Erythroblast (primary cell): ENCODE measurements at regions not wholly inside any gene's neighbourhood (a gene's known extent, or its start where the extent isn't known, plus 50 kb on each side); places are given as distances from the start of the nearest gene placed in this dataset.
"Not testable (repeated sequence)": the region's sequence is repeated elsewhere in the genome, so short reads cannot be mapped to it uniquely, and the experiment has no call there.

Experiments used
- DNase-seq, 2 experiments: peaks; one replicate each; lab custom pipeline; 2025; lab: John Stamatoyannopoulos, UW
- GATA1 ChIP-seq: IDR thresholded peaks from 2 replicates; pipeline ENCODE4 v1.6.1; 2011; ENCODE audit warnings: low read depth, mild to moderate bottlenecking, control low read depth, low read length, moderate library complexity
- POLR2A ChIP-seq: IDR thresholded peaks from 2 replicates; pipeline ENCODE4 v1.6.1; 2011; ENCODE audit warnings: mild to moderate bottlenecking, low read length

GRCh38 chr1:221045842-221046831, 166.9 kb downstream of the HLX start:
- peak in 1 of 2 experiments; percentile 12 for DNase-seq
- TF ChIP-seq POLR2A, result no peak
- TF ChIP-seq GATA1, result no peak

- DNase-seq, result not testable (repeated sequence)
Observed at GRCh38 chr1:221051391-221051790, 172.1 kb downstream of the HLX start.

GRCh38 chr1:221053889-221054288, 174.6 kb downstream of the HLX start:
- no peak for DNase-seq
- TF ChIP-seq POLR2A (no peak), GATA1 (no peak)

- DNase-seq, result no peak
- no peak for TF ChIP-seq POLR2A
Observed at GRCh38 chr1:221059506-221059905, 180.3 kb downstream of the HLX start.

DNA sequence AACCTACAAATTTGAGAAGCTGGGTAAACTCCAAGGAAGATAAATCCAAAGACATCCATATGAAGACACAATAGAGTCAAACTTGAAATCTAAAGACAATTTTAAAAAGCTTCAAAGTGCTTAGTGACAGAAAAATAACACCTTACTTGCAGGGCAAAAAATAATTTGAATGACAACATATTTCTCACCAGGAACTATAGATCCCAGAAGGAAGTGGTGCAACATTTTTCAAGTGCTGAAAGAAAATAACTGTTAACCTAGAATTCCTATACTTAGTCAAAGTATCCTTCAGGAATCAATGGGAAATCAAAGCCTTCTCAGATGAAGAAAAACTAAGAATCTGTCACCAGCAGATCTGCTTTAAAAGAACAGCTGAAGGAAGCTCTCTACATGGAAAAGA, 184.4 kb downstream of the HLX start:
- no peak for TF ChIP-seq GATA1
- no peak for TF ChIP-seq POLR2A

DNA sequence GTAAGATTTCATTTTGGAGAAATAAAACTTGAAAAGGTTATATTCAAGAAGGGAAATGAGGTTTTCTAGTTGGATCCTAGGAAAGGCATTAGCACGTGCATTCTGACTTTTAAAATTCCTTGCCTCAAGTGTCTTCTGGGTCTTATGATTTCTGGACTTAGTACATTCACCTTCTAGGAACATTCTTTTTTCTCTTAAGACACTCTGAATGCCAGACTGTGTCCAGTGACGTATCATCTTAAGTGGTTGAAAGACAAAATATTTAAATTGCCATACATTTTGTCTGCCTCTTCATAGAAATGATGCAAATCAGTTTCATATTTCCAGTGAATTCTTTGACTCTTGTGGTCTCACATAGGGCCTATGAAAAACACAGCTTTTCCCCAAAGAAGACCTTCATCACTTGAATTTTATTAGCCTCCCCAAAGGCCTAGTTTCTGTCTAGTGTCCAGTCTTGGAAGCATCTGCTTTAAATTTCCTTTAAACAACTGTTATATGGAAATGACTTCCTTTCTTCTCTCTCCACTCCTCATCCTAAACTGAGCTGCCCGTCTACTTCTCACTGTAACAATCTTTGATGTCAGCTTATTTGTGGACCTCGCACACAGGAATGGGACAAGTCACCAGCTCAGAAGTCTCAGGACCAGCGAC, 187.2 kb downstream of the HLX start:
- no peak for TF ChIP-seq POLR2A
- DNase-seq, result no peak

More for the DNA sequence above, 184.4 kb downstream of the HLX start:
- DNase-seq, result no peak

DNA sequence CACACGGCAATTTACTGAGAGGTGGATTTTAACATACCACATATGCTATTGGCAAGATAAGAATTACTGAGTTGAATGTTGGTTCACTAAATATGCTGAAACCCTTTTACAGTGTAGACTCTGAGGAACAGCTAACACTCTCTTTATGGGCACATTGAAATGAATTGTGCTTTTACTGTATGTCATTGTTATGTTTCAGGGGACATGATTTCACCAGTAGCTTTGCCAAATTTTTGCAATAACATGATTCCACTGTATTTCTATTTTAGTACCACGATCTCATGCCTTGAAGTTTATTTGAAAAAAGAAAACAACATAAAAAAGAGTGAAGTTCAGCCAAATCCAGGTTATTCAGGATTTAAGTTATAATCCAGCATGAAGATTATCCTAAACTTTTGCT, 188.5 kb downstream of the HLX start:
- DNase-seq, result no peak
- TF ChIP-seq POLR2A (no peak), GATA1 (no peak)

DNA sequence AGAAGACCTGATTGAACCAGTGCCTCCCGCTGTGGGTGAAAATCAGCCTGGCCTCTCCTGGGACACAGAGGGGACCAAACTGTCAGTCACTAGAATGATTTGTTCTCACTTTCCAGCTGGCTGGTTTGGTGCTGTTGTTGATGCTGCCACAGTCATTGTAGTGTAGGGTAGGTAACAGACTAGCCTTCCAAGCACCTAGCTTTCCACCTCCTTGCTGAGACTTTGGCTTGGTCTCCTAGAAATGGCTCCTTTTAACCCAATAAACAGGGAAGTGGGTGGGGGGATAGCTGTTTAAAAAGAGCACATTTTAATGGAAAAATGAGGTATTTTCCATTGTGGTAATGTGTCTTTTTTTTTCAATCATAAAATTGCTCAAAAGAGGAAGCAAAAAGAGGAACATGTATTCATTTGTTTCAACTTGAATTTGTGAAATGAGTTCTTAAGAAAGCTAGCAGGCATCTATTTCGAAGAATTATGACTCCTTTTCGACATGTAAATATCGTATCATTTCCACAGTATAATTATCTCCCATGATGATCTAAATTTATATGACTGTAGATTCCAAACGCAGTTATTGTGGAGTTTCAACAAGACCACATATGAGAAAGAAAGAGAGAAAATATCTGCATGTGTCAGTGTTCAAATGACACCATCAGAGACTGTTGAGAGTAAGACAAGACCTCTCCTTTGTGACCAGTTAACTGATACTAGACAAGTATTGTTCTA, 190.1 kb downstream of the HLX start:
- DNase-seq, result no peak
- TF ChIP-seq GATA1 (no peak), POLR2A (no peak)

- TF ChIP-seq GATA1, result no peak
- no peak for TF ChIP-seq POLR2A
- DNase-seq, result no peak
Observed at GRCh38 chr1:221069986-221070385, 190.7 kb downstream of the HLX start.

GRCh38 chr1:221071777-221072176, 192.5 kb downstream of the HLX start:
- TF ChIP-seq GATA1, result no peak
- no peak for TF ChIP-seq POLR2A
- no peak for DNase-seq

DNA sequence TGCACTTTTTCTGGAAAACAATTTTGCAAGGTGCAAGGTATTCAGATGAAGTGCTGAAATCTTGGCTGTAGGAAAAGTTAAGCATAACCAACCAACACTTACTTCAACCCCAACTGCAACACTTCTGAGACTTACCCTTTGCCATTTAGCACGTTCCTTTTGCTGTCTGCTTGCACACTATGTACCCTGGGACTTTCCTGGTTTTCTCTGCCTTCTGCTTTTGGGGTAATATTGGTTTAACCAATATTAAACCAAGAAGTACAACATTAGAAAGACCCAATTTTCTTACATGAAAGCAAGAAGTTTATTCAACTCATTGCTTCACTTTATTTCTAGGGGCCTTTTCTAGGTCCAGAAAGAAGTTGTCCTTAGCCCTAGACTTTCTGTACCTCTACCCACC, 193.0 kb downstream of the HLX start:
- no peak for DNase-seq
- TF ChIP-seq GATA1, result no peak
- TF ChIP-seq POLR2A, result no peak

- no peak for TF ChIP-seq POLR2A
- TF ChIP-seq GATA1, result no peak
- no peak for DNase-seq
Observed at GRCh38 chr1:221074332-221074731, 195.1 kb downstream of the HLX start.

- TF ChIP-seq POLR2A (no peak), GATA1 (no peak)
- DNase-seq, result no peak
Observed at GRCh38 chr1:221075911-221076310, 196.7 kb downstream of the HLX start.

GRCh38 chr1:221076391-221076811, 197.2 kb downstream of the HLX start:
- no peak for TF ChIP-seq POLR2A
- no peak for DNase-seq
